Neural cell (in vitro differentiated cells): ENCODE measurements at regions not wholly inside any gene's neighbourhood (a gene's known extent, or its start where the extent isn't known, plus 50 kb on each side); places are given as distances from the start of the nearest gene placed in this dataset.

Experiments
- EP300 ChIP-seq: fragments of 450-650 bp; conservative IDR thresholded peaks from 2 replicates; pipeline ENCODE4 v1.6.1; 2014; ENCODE audit warnings: antibody characterized with exemption, mild to moderate bottlenecking, moderate library complexity; ENCODE audit not compliant: poor library complexity, severe bottlenecking
- EZH2 ChIP-seq: fragments of 200-600, 300-800 bp; shearing (Covaris generic), sonication (generic); IDR thresholded peaks from 2 replicates; pipeline ENCODE4 v1.6.1; 2014; ENCODE audit warnings: antibody characterized with exemption, low read length, borderline replicate concordance, mild to moderate bottlenecking; ENCODE audit not compliant: insufficient read depth, poor library complexity, severe bottlenecking
- MXI1 ChIP-seq: fragments of 450-650 bp; conservative IDR thresholded peaks from 2 replicates; pipeline ENCODE4 v1.6.1; 2014; ENCODE audit warnings: antibody characterized with exemption, mild to moderate bottlenecking; ENCODE audit not compliant: poor library complexity, severe bottlenecking
- POLR2AphosphoS5 ChIP-seq: IDR thresholded peaks from 2 replicates; pipeline ENCODE4 v1.6.1; 2012
- RAD21 ChIP-seq: fragments of 450-650 bp; conservative IDR thresholded peaks from 2 replicates; pipeline ENCODE4 v1.6.1; 2014; ENCODE audit warnings: antibody characterized with exemption, mild to moderate bottlenecking, moderate library complexity
- TF ChIP-seq, protein P1 (sequence below): fragments of 450-650 bp; IDR thresholded peaks from 2 replicates; pipeline ENCODE4 v1.5.1; 2014; ENCODE audit warnings: antibody characterized with exemption, mild to moderate bottlenecking, moderate library complexity; ENCODE audit not compliant: poor library complexity, severe bottlenecking

DNA sequence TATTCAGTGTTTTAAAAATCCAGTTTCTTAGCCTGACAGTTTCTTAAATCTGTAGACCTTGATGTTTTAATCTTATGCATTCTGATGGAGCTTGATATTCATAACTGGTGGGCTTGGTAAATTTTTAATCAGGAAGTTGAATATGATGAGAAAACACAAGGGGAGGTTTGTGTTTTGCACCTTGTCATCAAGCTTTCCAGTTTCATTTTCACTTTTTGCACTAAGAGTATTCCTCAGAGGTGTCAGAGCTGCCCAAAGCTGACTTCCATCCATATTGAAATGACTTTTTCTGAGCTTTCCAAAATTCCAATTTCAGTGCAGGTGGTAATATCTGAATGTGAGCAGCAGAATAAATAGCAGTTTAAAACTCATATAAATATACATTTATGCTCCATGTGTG lies 555.0 kb upstream of the RBFOX1 start:
- no peak for TF ChIP-seq POLR2AphosphoS5
- no peak for TF ChIP-seq EP300
- TF ChIP-seq, protein P1, sequence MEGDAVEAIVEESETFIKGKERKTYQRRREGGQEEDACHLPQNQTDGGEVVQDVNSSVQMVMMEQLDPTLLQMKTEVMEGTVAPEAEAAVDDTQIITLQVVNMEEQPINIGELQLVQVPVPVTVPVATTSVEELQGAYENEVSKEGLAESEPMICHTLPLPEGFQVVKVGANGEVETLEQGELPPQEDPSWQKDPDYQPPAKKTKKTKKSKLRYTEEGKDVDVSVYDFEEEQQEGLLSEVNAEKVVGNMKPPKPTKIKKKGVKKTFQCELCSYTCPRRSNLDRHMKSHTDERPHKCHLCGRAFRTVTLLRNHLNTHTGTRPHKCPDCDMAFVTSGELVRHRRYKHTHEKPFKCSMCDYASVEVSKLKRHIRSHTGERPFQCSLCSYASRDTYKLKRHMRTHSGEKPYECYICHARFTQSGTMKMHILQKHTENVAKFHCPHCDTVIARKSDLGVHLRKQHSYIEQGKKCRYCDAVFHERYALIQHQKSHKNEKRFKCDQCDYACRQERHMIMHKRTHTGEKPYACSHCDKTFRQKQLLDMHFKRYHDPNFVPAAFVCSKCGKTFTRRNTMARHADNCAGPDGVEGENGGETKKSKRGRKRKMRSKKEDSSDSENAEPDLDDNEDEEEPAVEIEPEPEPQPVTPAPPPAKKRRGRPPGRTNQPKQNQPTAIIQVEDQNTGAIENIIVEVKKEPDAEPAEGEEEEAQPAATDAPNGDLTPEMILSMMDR = no peak
- no peak for TF ChIP-seq EZH2
- no peak for TF ChIP-seq MXI1
- no peak for TF ChIP-seq RAD21
